H1 (cell line): ENCODE measurements at regions not wholly inside any gene's neighbourhood (a gene's known extent, or its start where the extent isn't known, plus 50 kb on each side); places are given as distances from the start of the nearest gene placed in this dataset.

Experiments used
- CTCF ChIA-PET: fragments of 300-600 bp; sonication (Branson Sonifier 250); formaldehyde crosslinking; loops from one replicate; lab custom pipeline; 2021; ENCODE audit not compliant: partially characterized antibody; lab: Charles Lee
- POLR2A ChIA-PET: fragments of 300-600 bp; sonication (Branson Sonifier 250); formaldehyde crosslinking; loops from one replicate; lab custom pipeline; 2021; ENCODE audit warnings: inconsistent platforms; ENCODE audit not compliant: partially characterized antibody; lab: Charles Lee
- DNase-seq, 2 experiments: peaks; one replicate each; pipeline versions ENCODE4 v3.0.0 to v3.0.0-alpha.2; 2010 to 2022; ENCODE audit warnings: low spot score in 2 of 2, low read depth in 1 of 2, mixed read lengths in 1 of 2
- FAIRE-seq: peaks from 2 replicates; lab custom pipeline; 2011; peaks lifted over from hg19 to GRCh38; lab: Jason Lieb, UNC
- H2AFZ ChIP-seq: 2 replicates; pipeline ENCODE4 v1.8.1; 2012; ENCODE audit warnings: low read length, inconsistent platforms
- H2AK5ac ChIP-seq: 2 replicates; pipeline ENCODE4 v1.6.1; 2013; ENCODE audit warnings: low read depth, low read length
- H2BK120ac ChIP-seq: replicated peaks from 2 replicates; pipeline ENCODE3; 2013; ENCODE audit warnings: low read depth, low read length, inconsistent platforms
- H2BK12ac ChIP-seq: 2 replicates; pipeline ENCODE4 v1.6.1; 2013; ENCODE audit warnings: low read depth, low read length
- H2BK15ac ChIP-seq: 2 replicates; pipeline ENCODE4 v1.6.1; 2013; ENCODE audit warnings: low read length
- H2BK20ac ChIP-seq: 2 replicates; pipeline ENCODE4 v1.6.1; 2013; ENCODE audit warnings: low read length
- H2BK5ac ChIP-seq: 2 replicates; pipeline ENCODE4 v1.6.1; 2013; ENCODE audit warnings: low read depth, low read length
- H3K14ac ChIP-seq: 2 replicates; pipeline ENCODE4 v1.6.1; 2013; ENCODE audit warnings: inconsistent platforms; ENCODE audit not compliant: insufficient read length
- H3K18ac ChIP-seq: 2 replicates; pipeline ENCODE4 v1.6.1; 2013; ENCODE audit warnings: low read length; ENCODE audit errors: extremely low read depth
- H3K23ac ChIP-seq: 2 replicates; pipeline ENCODE4 v1.6.1; 2013; ENCODE audit warnings: inconsistent platforms; ENCODE audit not compliant: insufficient read length
- H3K23me2 ChIP-seq: 2 replicates; pipeline ENCODE4 v1.6.1; 2013; ENCODE audit warnings: low read depth, low read length
- H3K27ac ChIP-seq: 2 replicates; pipeline ENCODE4 v1.6.1; 2011; ENCODE audit warnings: low read depth, low read length, inconsistent platforms
- H3K27me3 ChIP-seq, 4 experiments: replicated peaks in 1 of 4; 1 replicate in 1 of 4; 2 replicates in 3 of 4; pipeline versions ENCODE4 v1.6.1 to v1.8.1; 2011 to 2013; ENCODE audit warnings: low read length in 3 of 4, mild to moderate bottlenecking in 3 of 4, inconsistent platforms in 2 of 4, mixed read lengths in 2 of 4, moderate library complexity in 1 of 4; ENCODE audit not compliant: control insufficient read depth in 3 of 4, insufficient read depth in 3 of 4; ENCODE audit errors: extremely low read depth in 1 of 4
- H3K36me3 ChIP-seq, 4 experiments: 2 replicates each; pipeline versions ENCODE4 v1.6.1 to v1.8.1; 2011 to 2013; ENCODE audit warnings: mild to moderate bottlenecking in 4 of 4, low read length in 3 of 4, moderate library complexity in 2 of 4, control low read depth in 1 of 4, inconsistent platforms in 1 of 4; ENCODE audit not compliant: insufficient read depth in 4 of 4, control insufficient read depth in 2 of 4
- H3K4ac ChIP-seq: replicated peaks from 2 replicates; pipeline ENCODE3; 2013; ENCODE audit warnings: low read length, low read depth, mixed read lengths, inconsistent platforms; ENCODE audit not compliant: insufficient read length
- H3K4me1 ChIP-seq, 4 experiments: replicated peaks in 1 of 4; 1 replicate in 1 of 4; 2 replicates in 3 of 4; pipeline versions ENCODE4 v1.6.1 to v1.8.1; 2011 to 2013; ENCODE audit warnings: low read length in 3 of 4, inconsistent platforms in 2 of 4, mixed read lengths in 1 of 4; ENCODE audit not compliant: insufficient read depth in 4 of 4, control insufficient read depth in 3 of 4
- H3K4me2 ChIP-seq, 2 experiments: 2 replicates each; pipeline versions ENCODE4 v1.6.1 to v1.8.1; 2011 to 2013; ENCODE audit warnings: low read depth in 2 of 2, low read length in 2 of 2, control low read depth in 1 of 2, inconsistent platforms in 1 of 2, mild to moderate bottlenecking in 1 of 2; ENCODE audit not compliant: insufficient read depth in 1 of 2
- H3K4me3 ChIP-seq, 4 experiments: fragments of 200-600, 300-600 bp in 1 of 4; sonication (generic), shearing (Covaris generic), sonication (Bioruptor Twin) in 1 of 4; 2 replicates each; pipeline versions ENCODE4 v1.5.1 to v1.8.1; 2011 to 2016; ENCODE audit warnings: low read length in 4 of 4, low read depth in 3 of 4, control low read depth in 2 of 4, inconsistent platforms in 2 of 4, mild to moderate bottlenecking in 2 of 4, mixed read lengths in 1 of 4, moderate library complexity in 1 of 4; ENCODE audit not compliant: insufficient read depth in 2 of 4; ENCODE audit errors: extremely low read depth in 1 of 4
- H3K56ac ChIP-seq: replicated peaks from 2 replicates; pipeline ENCODE3; 2013; ENCODE audit warnings: low read depth, mild to moderate bottlenecking, mixed read lengths, low read length, inconsistent platforms; ENCODE audit not compliant: insufficient read length
- H3K79me1 ChIP-seq: 2 replicates; pipeline ENCODE4 v1.6.1; 2013; ENCODE audit warnings: low read depth, low read length, control low read depth
- H3K79me2 ChIP-seq, 2 experiments: 2 replicates each; pipeline versions ENCODE4 v1.6.1 to v1.8.1; 2012 to 2013; ENCODE audit warnings: low read length in 2 of 2, mild to moderate bottlenecking in 2 of 2, inconsistent platforms in 1 of 2; ENCODE audit not compliant: insufficient read depth in 2 of 2, control insufficient read depth in 1 of 2
- H3K9ac ChIP-seq, 4 experiments: replicated peaks in 1 of 4; 1 replicate in 1 of 4; 2 replicates in 3 of 4; pipeline versions ENCODE4 v1.6.1 to v1.8.1; 2011 to 2013; ENCODE audit warnings: low read depth in 3 of 4, low read length in 3 of 4, control low read depth in 2 of 4, mild to moderate bottlenecking in 2 of 4, moderate library complexity in 2 of 4, inconsistent platforms in 1 of 4; ENCODE audit errors: extremely low read depth in 1 of 4
- H3K9me3 ChIP-seq, 2 experiments: 2 replicates each; pipeline versions ENCODE4 v1.6.1 to v1.8.1; 2012 to 2013; ENCODE audit warnings: mild to moderate bottlenecking in 2 of 2, moderate library complexity in 2 of 2, control low read depth in 1 of 2, inconsistent platforms in 1 of 2, low read depth in 1 of 2, low read length in 1 of 2, mixed read lengths in 1 of 2; ENCODE audit not compliant: insufficient read depth in 2 of 2
- H4K20me1 ChIP-seq, 2 experiments: replicated peaks in 1 of 2; 2 replicates each; pipeline versions ENCODE3 to v1.8.1; 2011 to 2013; ENCODE audit warnings: inconsistent platforms in 2 of 2, low read length in 2 of 2, mild to moderate bottlenecking in 1 of 2; ENCODE audit not compliant: insufficient read depth in 2 of 2, control insufficient read depth in 1 of 2
- H4K5ac ChIP-seq: 2 replicates; pipeline ENCODE4 v1.6.1; 2013; ENCODE audit warnings: low read length, low read depth, mixed read lengths, inconsistent platforms; ENCODE audit not compliant: insufficient read length
- H4K8ac ChIP-seq: 2 replicates; pipeline ENCODE4 v1.8.0; 2013; ENCODE audit warnings: mild to moderate bottlenecking, moderate library complexity, low read length, inconsistent platforms; ENCODE audit not compliant: insufficient read depth; ENCODE audit errors: extremely low read depth
- H4K91ac ChIP-seq: replicated peaks from 2 replicates; pipeline ENCODE3; 2013; ENCODE audit warnings: low read length, mixed read lengths, inconsistent platforms; ENCODE audit not compliant: insufficient read length
- CTBP2 ChIP-seq: IDR thresholded peaks from 2 replicates; pipeline ENCODE4 v1.7.0; 2011; ENCODE audit warnings: borderline replicate concordance, mild to moderate bottlenecking, moderate library complexity, mixed read lengths, low read length; ENCODE audit not compliant: insufficient read depth, insufficient read length
- EZH2 ChIP-seq: fragments of 200-600 bp; sonication (generic); IDR thresholded peaks from 2 replicates; pipeline ENCODE4 v1.7.1; 2012; ENCODE audit warnings: low read depth, mild to moderate bottlenecking, moderate library complexity, low read length, inconsistent platforms; ENCODE audit not compliant: severe bottlenecking
- HDAC6 ChIP-seq: IDR thresholded peaks from one replicate; pipeline ENCODE4 v1.7.1; 2012; ENCODE audit warnings: low read depth, mild to moderate bottlenecking, inconsistent platforms, low read length, moderate library complexity
- MAX ChIP-seq: IDR thresholded peaks from 2 replicates; pipeline ENCODE4 v1.6.1; 2012; ENCODE audit warnings: inconsistent platforms
- NANOG ChIP-seq: IDR thresholded peaks from 2 replicates; pipeline ENCODE4 v1.6.1; 2011; ENCODE audit warnings: low read length, low read depth, mild to moderate bottlenecking, inconsistent platforms; ENCODE audit not compliant: insufficient read depth, poor library complexity, severe bottlenecking
- SIRT6 ChIP-seq: IDR thresholded peaks from one replicate; pipeline ENCODE4 v1.7.1; 2012; ENCODE audit warnings: low read length, inconsistent platforms
- SRF ChIP-seq: IDR thresholded peaks from 2 replicates; pipeline ENCODE4 v1.6.1; 2011; ENCODE audit warnings: mild to moderate bottlenecking, low read depth, low read length, moderate library complexity
- WGBS, 2 experiments: shearing (Covaris generic) in 1 of 2; methylation state at CpG; one replicate each; pipeline versions ENCODE4 v1.1.6 to v1.1.7; 2013 to 2015; ENCODE audit warnings: low lambda C conversion rate in 2 of 2, mixed read lengths in 2 of 2, inconsistent platforms in 1 of 2, low coverage in 1 of 2, missing lambda C conversion rate in 1 of 2; ENCODE audit not compliant: insufficient replicate concordance in 2 of 2, insufficient coverage in 1 of 2, insufficient read length in 1 of 2; ENCODE audit errors: extremely low coverage in 1 of 2, missing lambda C conversion rate in 1 of 2; 5-methylcytosine and 5-hydroxymethylcytosine counted together

- no peak for DNase-seq
- H2AFZ ChIP-seq, result no peak overlapping the region
- no peak overlapping the region for H2BK15ac ChIP-seq
- POLR2A ChIA-PET, result no interaction called here
- no peak overlapping the region for H3K56ac ChIP-seq
- CTCF ChIA-PET, result interaction anchor here (1.4 kb wide), 1 partner anchor 27 kb away, joined by 3 read pairs; no protein-coding TSS in a partner anchor
- H2BK120ac ChIP-seq, result no peak overlapping the region
- H3K4ac ChIP-seq, result no peak overlapping the region
- H3K27ac ChIP-seq, result no peak overlapping the region
- H3K18ac ChIP-seq, result no peak overlapping the region
- H4K91ac ChIP-seq, result no peak overlapping the region
- no peak for FAIRE-seq
- no peak overlapping the region for H2BK12ac ChIP-seq
- no peak overlapping the region for H2BK5ac ChIP-seq
- no peaks in the 10 kb centered on the region for H3K23me2 ChIP-seq
- 89% methylated on average over 1 of the region's 1 CpG; no CpG with 5 or more reads in 1 of the 2 experiments for WGBS, 2 experiments
- H3K4me3 ChIP-seq, result no peak overlapping the region
- H2BK20ac ChIP-seq, result no peak overlapping the region
- H3K36me3 ChIP-seq, result no peaks in the 10 kb centered on the region
- TF ChIP-seq SRF (no peak), EZH2 (no peak), MAX (no peak), SIRT6 (no peak), HDAC6 (no peak), CTBP2 (no peak), NANOG (no peak)
- no peaks in the 10 kb centered on the region for H3K27me3 ChIP-seq
- no peaks in the 10 kb centered on the region for H3K79me1 ChIP-seq
- H2AK5ac ChIP-seq, result no peak overlapping the region
- H3K4me2 ChIP-seq, result no peak overlapping the region
- H3K9me3 ChIP-seq, result no peaks in the 10 kb centered on the region
- H4K5ac ChIP-seq, result no peak overlapping the region
- no peaks in the 10 kb centered on the region; a peak in 2 of 7 replicates for H3K4me1 ChIP-seq
- no peak overlapping the region for H3K9ac ChIP-seq
- H3K23ac ChIP-seq, result no peak overlapping the region
- no peak overlapping the region for H3K14ac ChIP-seq
- no peaks in the 10 kb centered on the region for H4K20me1 ChIP-seq
- no peaks in the 10 kb centered on the region for H3K79me2 ChIP-seq
- H4K8ac ChIP-seq, result no peak overlapping the region
Measured at GRCh38 chr2:220676695-220677094, 895.4 kb downstream of the EPHA4 start.
